SU-DHL-6 (cell line): ENCODE measurements at regions not wholly inside any gene's neighbourhood (a gene's known extent, or its start where the extent isn't known, plus 50 kb on each side); places are given as distances from the start of the nearest gene placed in this dataset.

Experiments used
- CTCF ChIP-seq: fragments of 200-600 bp; sonication (generic); IDR thresholded peaks from one replicate; pipeline ENCODE4 v1.5.1; 2017; ENCODE audit warnings: antibody characterized with exemption, mild to moderate bottlenecking, low read length, moderate library complexity; ENCODE audit not compliant: insufficient read depth, poor library complexity, severe bottlenecking
- EZH2phosphoT487 ChIP-seq: fragments of 200-600 bp; sonication (generic), shearing (Covaris generic); conservative IDR thresholded peaks from 2 replicates; pipeline ENCODE4 v1.6.1; 2018; ENCODE audit warnings: mild to moderate bottlenecking, antibody characterized with exemption, low read length, moderate library complexity, mixed read lengths

DNA sequence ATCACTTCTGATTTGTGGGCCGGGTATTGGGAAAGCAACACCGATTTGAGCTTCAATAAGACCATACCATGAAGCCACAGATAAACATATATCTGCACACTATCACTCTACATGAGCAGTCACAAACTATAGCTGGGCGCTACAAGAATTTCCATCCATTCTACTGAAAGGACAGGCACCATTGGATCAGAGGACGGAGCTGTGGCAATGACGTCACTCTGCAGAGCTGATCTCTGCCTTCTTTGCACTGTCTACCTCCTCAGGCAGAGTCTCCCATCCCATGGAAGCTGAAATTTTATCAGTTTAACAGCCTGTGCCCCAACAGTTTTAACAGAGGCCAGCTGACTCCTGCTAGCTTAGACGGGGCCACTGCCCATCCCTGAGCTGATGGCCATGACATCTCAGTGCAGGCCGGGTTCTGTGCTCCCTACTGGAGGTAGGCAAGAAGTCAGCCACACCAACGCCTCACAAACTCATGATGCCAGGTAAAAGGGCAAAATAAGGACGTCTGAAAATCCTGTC lies 389.6 kb upstream of the SALL3 start:
- TF ChIP-seq CTCF (no peak), EZH2phosphoT487 (no peak)
